ENCODE measurements at regions not wholly inside any gene's neighbourhood (a gene's known extent, or its start where the extent isn't known, plus 50 kb on each side); places are given as distances from the start of the nearest gene placed in this dataset.

- Histone ChIP-seq H3K36me3 (no peaks in the 10 kb centered on the region), H3K4me3 (ENCODE audit: low read depth in 1 of 2, low read length in 1 of 2) (no peak overlapping the region), H3K9me3 (no peaks in the 10 kb centered on the region), H3K4me1 (ENCODE audit: control insufficient read depth in 1 of 2, insufficient read depth in 1 of 2, low read depth in 1 of 2, low read length in 1 of 2) (no peaks in the 10 kb centered on the region), H3K27me3 (peaks cover 16% of the 10 kb centered on the region), H3K27ac (no peak overlapping the region)
- no peak for TF ChIP-seq CTCF (IDR thresholded peaks at IDR 0.05)
These were observed 152.4 kb downstream of the TMX1 start for GRCh38 chr14:51392416-51392815.

- no peak overlapping the region for H3K4me3 ChIP-seq (ENCODE audit: low read depth in 1 of 2, low read length in 1 of 2)
- no peaks in the 10 kb centered on the region for H3K9me3 ChIP-seq
- no peak for TF ChIP-seq CTCF (IDR thresholded peaks at IDR 0.05)
- peaks cover 25% of the 10 kb centered on the region for H3K27me3 ChIP-seq
- no peaks in the 10 kb centered on the region for H3K4me1 ChIP-seq (ENCODE audit: control insufficient read depth in 1 of 2, insufficient read depth in 1 of 2, low read depth in 1 of 2, low read length in 1 of 2)
- no peaks in the 10 kb centered on the region for H3K36me3 ChIP-seq
- no peak overlapping the region for H3K27ac ChIP-seq
These were observed 154.3 kb downstream of the TMX1 start for GRCh38 chr14:51394384-51394783.

- Histone ChIP-seq H3K27me3 (peaks cover 27% of the 10 kb centered on the region), H3K4me3 (ENCODE audit: low read depth in 1 of 2, low read length in 1 of 2) (no peak overlapping the region), H3K4me1 (ENCODE audit: control insufficient read depth in 1 of 2, insufficient read depth in 1 of 2, low read depth in 1 of 2, low read length in 1 of 2) (no peaks in the 10 kb centered on the region), H3K9me3 (no peaks in the 10 kb centered on the region), H3K36me3 (no peaks in the 10 kb centered on the region), H3K27ac (no peak overlapping the region)
- TF ChIP-seq CTCF (IDR thresholded peaks at IDR 0.05): no peak
These were observed 154.8 kb downstream of the TMX1 start for GRCh38 chr14:51394804-51395203.

GRCh38 chr14:51395361-51395849, 155.4 kb downstream of the TMX1 start:
- H3K4me1 ChIP-seq (ENCODE audit: control insufficient read depth in 1 of 2, insufficient read depth in 1 of 2, low read depth in 1 of 2, low read length in 1 of 2): no peaks in the 10 kb centered on the region
- no peaks in the 10 kb centered on the region for H3K9me3 ChIP-seq
- peaks cover 27% of the 10 kb centered on the region for H3K27me3 ChIP-seq
- H3K27ac ChIP-seq: no peak overlapping the region
- H3K4me3 ChIP-seq (ENCODE audit: low read depth in 1 of 2, low read length in 1 of 2): no peak overlapping the region
- no peak for TF ChIP-seq CTCF (IDR thresholded peaks at IDR 0.05)
- no peaks in the 10 kb centered on the region for H3K36me3 ChIP-seq

- H3K4me3 ChIP-seq (ENCODE audit: low read depth in 1 of 2, low read length in 1 of 2): no peak overlapping the region
- H3K4me1 ChIP-seq (ENCODE audit: control insufficient read depth in 1 of 2, insufficient read depth in 1 of 2, low read depth in 1 of 2, low read length in 1 of 2): no peaks in the 10 kb centered on the region
- no peak for TF ChIP-seq CTCF (IDR thresholded peaks at IDR 0.05)
These were observed 156.3 kb downstream of the TMX1 start for GRCh38 chr14:51396222-51396815.

More at GRCh38 chr14:51396222-51396815, 156.3 kb downstream of the TMX1 start:
- Histone ChIP-seq H3K36me3 (no peaks in the 10 kb centered on the region), H3K9me3 (no peaks in the 10 kb centered on the region), H3K27me3 (peaks cover 27% of the 10 kb centered on the region), H3K27ac (no peak overlapping the region)
